Erythroblast (primary cell): ENCODE measurements at regions not wholly inside any gene's neighbourhood (a gene's known extent, or its start where the extent isn't known, plus 50 kb on each side); places are given as distances from the start of the nearest gene placed in this dataset.

Source experiments
- DNase-seq, 2 experiments: peaks; one replicate each; lab custom pipeline; 2025; lab: John Stamatoyannopoulos, UW
- GATA1 ChIP-seq: IDR thresholded peaks from 2 replicates; pipeline ENCODE4 v1.6.1; 2011; ENCODE audit warnings: low read depth, mild to moderate bottlenecking, control low read depth, low read length, moderate library complexity
- POLR2A ChIP-seq: IDR thresholded peaks from 2 replicates; pipeline ENCODE4 v1.6.1; 2011; ENCODE audit warnings: mild to moderate bottlenecking, low read length

- TF ChIP-seq GATA1 (no peak), POLR2A (no peak)
- no peak for DNase-seq
Measured at GRCh38 chr11:19661827-19662226, 50.8 kb upstream of the NAV2 start.

GRCh38 chr11:19660076-19660475, 52.6 kb upstream of the NAV2 start:
- DNase-seq = peak in 1 of 2 experiments; percentile 1
- TF ChIP-seq POLR2A (no peak), GATA1 (no peak)

DNA sequence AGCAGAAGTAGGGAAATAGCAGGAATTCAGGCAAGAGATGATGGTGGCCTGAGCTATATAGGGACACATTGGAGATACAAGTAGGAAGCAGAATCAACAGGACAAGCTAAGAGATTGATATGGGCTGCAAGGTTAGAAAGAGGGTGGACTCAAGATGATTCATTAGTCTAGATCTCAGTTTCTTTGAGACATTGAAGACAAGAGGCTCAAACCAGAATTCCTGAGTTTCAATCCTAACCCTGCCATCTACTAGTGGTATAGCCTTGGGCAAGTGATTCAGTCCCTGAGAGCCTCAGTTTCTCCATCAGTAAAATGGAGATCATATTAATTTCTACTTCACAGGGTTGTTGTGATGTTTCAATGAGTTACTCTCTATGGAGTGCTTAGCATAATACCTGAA, 53.1 kb upstream of the NAV2 start:
- TF ChIP-seq POLR2A = no peak
- TF ChIP-seq GATA1 = no peak
- DNase-seq = no peak

DNA sequence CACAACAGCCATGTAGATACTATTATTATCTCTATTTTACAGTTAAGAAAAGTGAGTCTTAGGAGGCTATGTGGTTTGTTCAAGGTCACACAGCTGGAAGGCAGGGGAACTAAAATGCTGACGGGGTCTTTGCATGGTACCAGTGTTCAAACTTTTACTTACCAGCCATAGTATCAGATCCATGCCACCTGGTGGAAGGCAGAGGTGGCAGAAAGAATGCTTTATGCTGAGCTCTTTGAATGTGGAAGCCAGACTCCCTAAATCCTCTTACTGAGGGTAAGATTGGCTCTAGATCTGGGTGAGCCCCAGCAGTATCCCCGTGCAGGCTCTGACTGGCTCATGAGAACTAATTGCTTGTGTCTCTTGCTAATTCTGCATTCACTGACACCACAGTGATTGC, 54.3 kb upstream of the NAV2 start:
- no peak for DNase-seq
- no peak for TF ChIP-seq POLR2A
- no peak for TF ChIP-seq GATA1

DNA sequence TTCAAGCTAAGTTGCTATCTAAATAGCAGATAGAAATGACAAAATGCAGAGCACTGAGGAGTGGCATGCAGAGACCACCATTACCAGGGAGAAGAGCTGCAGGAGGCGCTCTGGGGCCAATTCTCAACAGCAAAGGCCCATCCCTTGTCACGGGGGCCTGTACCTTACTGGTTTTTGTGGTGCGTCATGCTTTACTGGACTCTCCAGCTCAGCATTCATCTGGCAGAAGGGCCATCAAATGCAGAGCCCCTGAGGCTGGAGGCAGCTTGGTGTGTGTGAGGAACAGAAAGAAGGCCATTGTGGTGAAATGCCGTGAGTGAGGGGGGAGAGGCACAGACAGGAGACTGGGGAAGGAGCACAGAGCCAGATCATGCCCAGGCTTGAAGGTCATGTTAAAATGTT, 56.5 kb upstream of the NAV2 start:
- TF ChIP-seq POLR2A (no peak), GATA1 (no peak)
- no peak for DNase-seq

DNA sequence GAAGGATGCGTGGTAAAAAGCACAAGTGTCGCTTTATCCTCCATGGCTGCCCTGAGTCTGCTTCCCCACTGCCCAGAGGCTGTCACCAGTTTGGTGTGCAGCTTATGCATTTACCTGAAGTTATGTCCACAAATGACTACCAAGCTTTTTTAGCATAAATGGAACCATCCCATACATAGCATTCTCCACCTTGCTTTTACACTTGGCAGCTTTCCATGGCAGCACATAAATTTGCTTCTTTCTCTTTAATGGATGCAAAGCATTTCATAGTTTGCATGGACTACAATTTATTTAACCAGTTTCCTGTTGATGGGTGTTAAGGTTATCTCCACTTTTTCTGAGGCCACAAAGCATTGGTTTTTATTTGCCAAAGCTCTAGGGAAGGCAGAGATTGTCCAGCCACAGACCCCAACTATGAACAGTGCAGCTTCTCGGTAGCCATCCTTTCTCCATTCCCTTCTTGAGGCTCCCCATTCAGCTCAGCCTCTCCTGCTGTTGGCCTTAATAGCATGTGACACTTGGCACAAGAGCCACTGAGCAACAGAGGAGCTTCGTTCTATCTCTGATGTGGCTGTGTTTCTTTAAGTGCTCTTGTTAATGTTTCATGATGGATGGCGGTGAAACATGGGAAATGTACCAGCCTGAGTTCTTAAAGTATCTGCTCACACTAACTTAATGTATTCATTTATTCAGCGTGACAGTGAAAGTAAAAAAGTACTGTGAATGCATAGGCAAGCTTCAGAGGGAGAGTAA, 59.8 kb upstream of the NAV2 start:
- TF ChIP-seq POLR2A (no peak), GATA1 (no peak)

DNA sequence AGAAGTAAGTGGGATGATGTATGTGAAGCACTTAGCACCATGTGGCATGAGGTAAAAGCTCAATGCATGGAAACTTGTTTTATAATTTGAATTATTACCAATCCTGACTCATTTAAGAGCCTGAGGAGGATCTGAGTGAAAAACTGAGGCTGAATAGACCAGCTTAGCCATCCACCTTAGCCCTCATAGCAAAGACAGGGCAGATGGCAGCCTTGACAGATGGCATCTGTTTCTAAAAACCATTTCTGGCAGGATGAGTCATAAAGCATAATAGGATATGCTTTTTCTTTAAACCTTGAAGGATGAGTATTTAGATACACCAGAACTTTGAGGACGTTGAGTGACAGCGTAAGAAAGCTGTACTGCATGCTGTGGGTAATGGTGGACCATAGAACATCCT, 61.0 kb upstream of the NAV2 start:
- no peak for DNase-seq
- TF ChIP-seq GATA1 (no peak), POLR2A (no peak)

More for the DNA sequence above, 59.8 kb upstream of the NAV2 start:
- no peak for DNase-seq

- no peak for TF ChIP-seq GATA1
- no peak for TF ChIP-seq POLR2A
- DNase-seq = no peak
Measured at GRCh38 chr11:19651028-19651427, 61.6 kb upstream of the NAV2 start.

- no peak for DNase-seq
- TF ChIP-seq GATA1 (no peak), POLR2A (no peak)
Measured at GRCh38 chr11:19650467-19650866, 62.2 kb upstream of the NAV2 start.

- DNase-seq = no peak
- TF ChIP-seq GATA1 = no peak
- TF ChIP-seq POLR2A = no peak
Measured at GRCh38 chr11:19649751-19650150, 62.9 kb upstream of the NAV2 start.

DNA sequence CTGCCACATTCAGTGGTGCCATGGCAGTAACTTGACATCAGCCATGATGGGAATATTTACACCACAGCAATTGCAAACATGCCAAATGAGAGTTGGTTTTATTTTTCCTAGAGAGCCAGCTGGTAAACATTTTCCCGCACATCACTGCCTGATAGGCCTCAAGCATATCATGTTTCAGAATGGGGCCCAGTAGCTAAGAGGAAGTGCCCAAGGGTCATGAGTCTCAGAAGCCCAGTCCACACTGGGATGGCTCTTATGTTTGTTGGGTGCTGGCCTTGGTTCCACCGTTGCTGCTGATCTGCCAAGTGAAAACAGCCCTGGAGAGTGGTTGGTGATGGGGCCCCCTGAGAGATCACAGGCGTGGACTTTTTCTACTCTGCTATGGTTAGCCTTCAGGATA, 64.3 kb upstream of the NAV2 start:
- DNase-seq = no peak
- no peak for TF ChIP-seq POLR2A
- TF ChIP-seq GATA1 = no peak

- no peak for TF ChIP-seq POLR2A
- TF ChIP-seq GATA1 = no peak
- no peak for DNase-seq
Measured at GRCh38 chr11:19647816-19648215, 64.8 kb upstream of the NAV2 start.

- TF ChIP-seq POLR2A = no peak
- TF ChIP-seq GATA1 = no peak
- no peak for DNase-seq
Measured at GRCh38 chr11:19646921-19647320, 65.7 kb upstream of the NAV2 start.

DNA sequence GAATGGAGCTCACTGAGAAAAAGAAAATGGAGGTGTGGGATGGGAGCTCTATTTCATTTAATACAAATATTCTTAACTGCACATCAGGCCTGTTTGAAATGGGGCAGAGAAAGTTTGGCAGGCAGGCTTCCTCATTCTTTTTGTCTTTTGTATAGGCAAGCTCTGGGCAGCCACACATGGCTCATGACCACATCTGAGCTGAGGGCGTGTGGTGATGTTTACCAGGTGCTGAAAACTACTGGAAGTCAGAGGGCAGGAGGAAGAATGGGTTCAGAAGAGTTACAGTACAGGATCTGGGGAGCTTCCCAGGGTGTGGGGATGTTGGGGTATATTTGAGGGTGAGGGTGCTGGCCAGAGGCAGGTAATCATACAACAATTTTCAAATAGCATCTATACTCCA, 66.3 kb upstream of the NAV2 start:
- TF ChIP-seq GATA1 = no peak
- no peak for TF ChIP-seq POLR2A

DNA sequence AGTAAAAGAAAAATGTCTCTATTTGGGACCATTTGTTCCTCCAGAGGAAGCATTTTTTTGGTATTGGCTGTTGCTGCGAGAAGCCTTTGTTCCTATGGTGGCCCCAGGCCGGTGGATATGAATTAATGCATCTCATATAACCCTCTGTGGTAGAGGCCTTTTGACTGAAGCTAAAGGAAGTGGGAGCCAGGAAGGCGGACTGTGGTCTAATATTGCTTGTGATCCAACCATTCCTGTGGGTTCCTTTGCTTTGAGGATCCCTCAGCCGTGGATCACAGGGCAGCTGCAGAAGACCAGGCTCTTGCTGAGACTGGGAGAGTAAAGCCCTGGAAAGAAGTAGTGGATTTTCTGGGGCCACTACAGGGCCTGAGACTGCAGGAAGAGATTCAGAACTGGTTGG, 68.3 kb upstream of the NAV2 start:
- no peak for TF ChIP-seq POLR2A
- TF ChIP-seq GATA1 = no peak
- DNase-seq = no peak

More for the DNA sequence above, 66.3 kb upstream of the NAV2 start:
- no peak for DNase-seq
